ENCODE measurements at regions not wholly inside any gene's neighbourhood (a gene's known extent, or its start where the extent isn't known, plus 50 kb on each side); places are given as distances from the start of the nearest gene placed in this dataset.

DNA sequence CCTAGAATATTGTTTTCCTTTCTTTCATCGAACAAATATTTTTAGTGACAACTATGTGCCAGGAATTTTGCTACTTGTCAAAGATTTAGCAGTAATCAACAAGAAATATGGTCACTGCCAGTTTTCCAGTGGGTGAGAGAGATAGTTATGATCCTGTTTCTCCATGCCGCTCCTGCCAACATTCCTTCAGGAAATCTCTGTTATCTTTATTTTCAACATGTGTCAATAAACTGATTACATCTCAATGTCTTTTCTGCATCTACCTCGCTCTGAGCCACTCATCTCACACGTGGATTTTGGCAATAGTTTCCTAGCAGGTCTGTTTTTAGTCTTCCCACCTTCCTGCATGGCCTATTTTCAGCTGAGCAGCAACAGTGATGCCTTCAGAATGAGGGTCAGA is 650.0 kb upstream of the STXBP6 start:
- H3K36me3 ChIP-seq (ENCODE audit: insufficient read depth) = no peaks in the 10 kb centered on the region
- no peaks in the 10 kb centered on the region for H3K27me3 ChIP-seq (ENCODE audit: insufficient read depth, low read depth)
- H3K27ac ChIP-seq = no peak overlapping the region
- no peaks in the 10 kb centered on the region for H3K4me1 ChIP-seq (ENCODE audit: low read depth, poor library complexity, severe bottlenecking)
- H3K9ac ChIP-seq = no peak overlapping the region
- no peak overlapping the region for H3K4me3 ChIP-seq (IDR thresholded peaks at IDR 0.05; ENCODE audit: insufficient read depth, low read depth, low read length)
- no peaks in the 10 kb centered on the region for H3K79me2 ChIP-seq (ENCODE audit: insufficient read depth, low read depth)
- H2AFZ ChIP-seq (ENCODE audit: low read depth) = no peak overlapping the region
- H4K20me1 ChIP-seq (ENCODE audit: insufficient read depth) = no peaks in the 10 kb centered on the region
- no peak overlapping the region for H3K4me2 ChIP-seq
- TF ChIP-seq, protein P1, sequence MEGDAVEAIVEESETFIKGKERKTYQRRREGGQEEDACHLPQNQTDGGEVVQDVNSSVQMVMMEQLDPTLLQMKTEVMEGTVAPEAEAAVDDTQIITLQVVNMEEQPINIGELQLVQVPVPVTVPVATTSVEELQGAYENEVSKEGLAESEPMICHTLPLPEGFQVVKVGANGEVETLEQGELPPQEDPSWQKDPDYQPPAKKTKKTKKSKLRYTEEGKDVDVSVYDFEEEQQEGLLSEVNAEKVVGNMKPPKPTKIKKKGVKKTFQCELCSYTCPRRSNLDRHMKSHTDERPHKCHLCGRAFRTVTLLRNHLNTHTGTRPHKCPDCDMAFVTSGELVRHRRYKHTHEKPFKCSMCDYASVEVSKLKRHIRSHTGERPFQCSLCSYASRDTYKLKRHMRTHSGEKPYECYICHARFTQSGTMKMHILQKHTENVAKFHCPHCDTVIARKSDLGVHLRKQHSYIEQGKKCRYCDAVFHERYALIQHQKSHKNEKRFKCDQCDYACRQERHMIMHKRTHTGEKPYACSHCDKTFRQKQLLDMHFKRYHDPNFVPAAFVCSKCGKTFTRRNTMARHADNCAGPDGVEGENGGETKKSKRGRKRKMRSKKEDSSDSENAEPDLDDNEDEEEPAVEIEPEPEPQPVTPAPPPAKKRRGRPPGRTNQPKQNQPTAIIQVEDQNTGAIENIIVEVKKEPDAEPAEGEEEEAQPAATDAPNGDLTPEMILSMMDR (conservative IDR thresholded peaks at IDR 0.05; ENCODE audit: low read depth, low read length) = no peak

DNA sequence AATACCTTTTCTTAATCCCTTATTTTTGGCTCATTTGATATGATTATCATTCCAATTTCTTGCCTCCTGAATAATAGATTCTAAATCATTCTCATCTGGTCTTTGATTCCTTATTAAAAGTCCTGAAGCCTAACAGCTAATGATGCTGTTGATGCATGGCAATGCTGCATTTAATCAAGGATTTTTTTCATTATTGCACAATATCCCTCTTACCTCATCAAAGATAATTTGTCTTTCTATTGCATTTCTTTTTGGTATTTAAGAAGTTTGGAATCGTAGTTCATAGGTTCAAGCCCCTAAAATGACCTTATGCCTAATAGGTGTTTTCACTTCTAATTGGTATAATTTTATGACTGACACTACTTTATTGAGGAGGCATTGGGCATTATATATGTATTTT is 648.2 kb upstream of the STXBP6 start:
- no peaks in the 10 kb centered on the region for H3K27me3 ChIP-seq (ENCODE audit: insufficient read depth, low read depth)
- TF ChIP-seq, protein P1 (conservative IDR thresholded peaks at IDR 0.05; ENCODE audit: low read depth, low read length) = no peak
- no peak overlapping the region for H3K9ac ChIP-seq
- no peaks in the 10 kb centered on the region for H3K36me3 ChIP-seq (ENCODE audit: insufficient read depth)
- no peaks in the 10 kb centered on the region for H3K4me1 ChIP-seq (ENCODE audit: low read depth, poor library complexity, severe bottlenecking)
- H3K4me3 ChIP-seq (IDR thresholded peaks at IDR 0.05; ENCODE audit: insufficient read depth, low read depth, low read length) = no peak overlapping the region
- no peak overlapping the region for H2AFZ ChIP-seq (ENCODE audit: low read depth)
- no peak overlapping the region for H3K4me2 ChIP-seq
- H3K27ac ChIP-seq = no peak overlapping the region
- H4K20me1 ChIP-seq (ENCODE audit: insufficient read depth) = no peaks in the 10 kb centered on the region
- H3K79me2 ChIP-seq (ENCODE audit: insufficient read depth, low read depth) = no peaks in the 10 kb centered on the region

DNA sequence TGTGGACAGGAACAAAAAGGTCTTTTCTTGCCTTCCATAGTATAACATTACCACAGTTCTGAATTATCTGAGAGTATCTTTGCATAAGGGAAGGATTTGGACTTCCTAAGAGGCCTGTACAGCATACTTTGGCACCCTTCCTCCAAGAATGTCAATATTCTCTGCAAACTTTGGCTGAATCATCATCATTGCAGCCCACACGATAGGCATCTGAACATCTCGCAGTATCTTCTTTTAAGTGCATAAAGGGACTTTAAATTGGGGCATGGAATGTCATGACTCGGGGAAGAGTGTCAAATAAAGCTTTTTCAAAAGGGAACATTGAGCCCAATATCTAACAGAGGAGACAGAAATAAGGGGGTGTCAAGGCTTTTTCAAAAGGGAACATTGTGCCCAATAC is 646.2 kb upstream of the STXBP6 start:
- no peaks in the 10 kb centered on the region for H3K27me3 ChIP-seq (ENCODE audit: insufficient read depth, low read depth)

DNA sequence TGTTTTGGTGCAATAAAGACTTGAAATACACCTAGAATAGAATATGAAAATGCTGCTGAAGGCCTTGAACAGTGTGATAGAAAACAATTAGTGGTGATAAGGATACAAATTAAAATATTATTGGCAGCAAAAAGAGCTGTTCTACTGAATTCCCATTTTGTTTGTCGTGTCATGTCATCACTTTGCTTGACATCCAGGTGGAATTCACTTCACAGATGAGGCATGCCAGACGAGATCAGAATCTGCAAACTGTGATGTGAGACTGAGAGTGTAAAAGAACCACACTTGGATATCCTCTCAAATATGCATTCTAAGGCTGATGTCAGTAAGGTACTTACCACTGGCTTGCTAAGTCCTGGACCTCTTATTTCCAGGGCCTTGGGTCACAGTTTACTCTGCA is 635.1 kb upstream of the STXBP6 start:
- TF ChIP-seq, protein P1 (conservative IDR thresholded peaks at IDR 0.05; ENCODE audit: low read depth, low read length) = no peak
- Histone ChIP-seq H3K4me3 (IDR thresholded peaks at IDR 0.05; ENCODE audit: insufficient read depth, low read depth, low read length) (no peak overlapping the region), H3K79me2 (ENCODE audit: insufficient read depth, low read depth) (no peaks in the 10 kb centered on the region), H3K4me2 (no peak overlapping the region), H3K4me1 (ENCODE audit: low read depth, poor library complexity, severe bottlenecking) (no peaks in the 10 kb centered on the region), H3K9ac (no peak overlapping the region), H3K27ac (no peak overlapping the region), H4K20me1 (ENCODE audit: insufficient read depth) (no peaks in the 10 kb centered on the region), H3K27me3 (ENCODE audit: insufficient read depth, low read depth) (no peaks in the 10 kb centered on the region), H3K36me3 (ENCODE audit: insufficient read depth) (no peaks in the 10 kb centered on the region), H2AFZ (ENCODE audit: low read depth) (no peak overlapping the region)

More for the DNA sequence above, 646.2 kb upstream of the STXBP6 start:
- Histone ChIP-seq H3K4me2 (no peak overlapping the region), H3K9ac (no peak overlapping the region), H2AFZ (ENCODE audit: low read depth) (no peak overlapping the region), H3K4me1 (ENCODE audit: low read depth, poor library complexity, severe bottlenecking) (no peaks in the 10 kb centered on the region), H3K79me2 (ENCODE audit: insufficient read depth, low read depth) (no peaks in the 10 kb centered on the region), H3K4me3 (IDR thresholded peaks at IDR 0.05; ENCODE audit: insufficient read depth, low read depth, low read length) (no peak overlapping the region), H3K36me3 (ENCODE audit: insufficient read depth) (no peaks in the 10 kb centered on the region), H3K27ac (no peak overlapping the region), H4K20me1 (ENCODE audit: insufficient read depth) (no peaks in the 10 kb centered on the region)
- TF ChIP-seq, protein P1 (conservative IDR thresholded peaks at IDR 0.05; ENCODE audit: low read depth, low read length) = no peak
